OCI-LY3 (cell line): ENCODE measurements at regions not wholly inside any gene's neighbourhood (a gene's known extent, or its start where the extent isn't known, plus 50 kb on each side); places are given as distances from the start of the nearest gene placed in this dataset.

Experiments
- H2AFZ ChIP-seq: fragments of 200-600, 300-600 bp; shearing (Covaris generic); 2 replicates; pipeline ENCODE4 v1.6.0; 2014; ENCODE audit warnings: antibody characterized with exemption, low read depth, low read length
- H3K27ac ChIP-seq: fragments of 200-600, 300-600 bp; sonication (generic); 2 replicates; pipeline ENCODE4 v1.5.1; 2014; ENCODE audit warnings: mild to moderate bottlenecking, low read length, moderate library complexity, mixed read lengths
- H3K27me3 ChIP-seq: fragments of 200-600, 300-600 bp; sonication (generic); 2 replicates; pipeline ENCODE4 v1.6.1; 2014; ENCODE audit warnings: low read depth, low read length, mixed read lengths
- H3K36me3 ChIP-seq: fragments of 200-600, 300-600 bp; sonication (generic); replicated peaks from 2 replicates; pipeline ENCODE3; 2014; ENCODE audit warnings: low read depth, low read length, mixed read lengths
- H3K4me1 ChIP-seq: fragments of 300-600, 200-600 bp; sonication (generic); 2 replicates; pipeline ENCODE4 v1.6.1; 2014; ENCODE audit warnings: low read length, mixed read lengths
- H3K4me2 ChIP-seq: fragments of 200-600, 300-600 bp; sonication (generic); 2 replicates; pipeline ENCODE4 v1.6.1; 2014; ENCODE audit warnings: low read length, mixed read lengths
- H3K4me3 ChIP-seq: fragments of 300-600, 200-600 bp; sonication (generic); 2 replicates; pipeline ENCODE4 v1.5.1; 2014; ENCODE audit warnings: antibody characterized with exemption, mild to moderate bottlenecking, low read length, moderate library complexity
- H3K79me2 ChIP-seq: fragments of 300-600, 200-600 bp; shearing (Covaris generic); 2 replicates; pipeline ENCODE4 v1.6.1; 2014; ENCODE audit warnings: mild to moderate bottlenecking, low read length, mixed read lengths
- H3K9ac ChIP-seq: fragments of 300-600, 200-600 bp; shearing (Covaris generic); 2 replicates; pipeline ENCODE4 v1.6.0; 2014; ENCODE audit warnings: mild to moderate bottlenecking, low read length, moderate library complexity
- H3K9me3 ChIP-seq: fragments of 200-600, 300-600 bp; shearing (Covaris generic); 2 replicates; pipeline ENCODE4 v1.6.1; 2014; ENCODE audit warnings: low read length, mixed read lengths; ENCODE audit not compliant: insufficient read depth
- H4K20me1 ChIP-seq: fragments of 200-600, 300-600 bp; sonication (generic); 2 replicates; pipeline ENCODE4 v1.6.1; 2016; ENCODE audit warnings: low read length, mixed read lengths; ENCODE audit not compliant: insufficient read depth
- EZH2phosphoT487 ChIP-seq: fragments of 200-600 bp; shearing (Covaris generic); IDR thresholded peaks from 2 replicates; pipeline ENCODE4 v1.6.1; 2018; ENCODE audit warnings: antibody characterized with exemption, mixed run types, low read depth
- TF ChIP-seq, protein P1 (sequence below): fragments of 200-600, 300-600 bp; sonication (generic); IDR thresholded peaks from 2 replicates; pipeline ENCODE4 v1.5.1; 2014; ENCODE audit warnings: antibody characterized with exemption, low read length, low read depth

GRCh38 chr15:93233710-93234109 lies 144.7 kb upstream of the RGMA start:
- Histone ChIP-seq H3K4me2 (no peak overlapping the region), H3K9ac (no peak overlapping the region), H3K4me1 (no peaks in the 10 kb centered on the region), H3K27me3 (peaks cover 4% of the 10 kb centered on the region; the same call in 1 of the 2 replicates), H2AFZ (no peak overlapping the region), H4K20me1 (no peaks in the 10 kb centered on the region), H3K27ac (no peak overlapping the region), H3K9me3 (no peaks in the 10 kb centered on the region), H3K79me2 (no peaks in the 10 kb centered on the region), H3K4me3 (no peak overlapping the region), H3K36me3 (no peaks in the 10 kb centered on the region)
- TF ChIP-seq, protein P1, sequence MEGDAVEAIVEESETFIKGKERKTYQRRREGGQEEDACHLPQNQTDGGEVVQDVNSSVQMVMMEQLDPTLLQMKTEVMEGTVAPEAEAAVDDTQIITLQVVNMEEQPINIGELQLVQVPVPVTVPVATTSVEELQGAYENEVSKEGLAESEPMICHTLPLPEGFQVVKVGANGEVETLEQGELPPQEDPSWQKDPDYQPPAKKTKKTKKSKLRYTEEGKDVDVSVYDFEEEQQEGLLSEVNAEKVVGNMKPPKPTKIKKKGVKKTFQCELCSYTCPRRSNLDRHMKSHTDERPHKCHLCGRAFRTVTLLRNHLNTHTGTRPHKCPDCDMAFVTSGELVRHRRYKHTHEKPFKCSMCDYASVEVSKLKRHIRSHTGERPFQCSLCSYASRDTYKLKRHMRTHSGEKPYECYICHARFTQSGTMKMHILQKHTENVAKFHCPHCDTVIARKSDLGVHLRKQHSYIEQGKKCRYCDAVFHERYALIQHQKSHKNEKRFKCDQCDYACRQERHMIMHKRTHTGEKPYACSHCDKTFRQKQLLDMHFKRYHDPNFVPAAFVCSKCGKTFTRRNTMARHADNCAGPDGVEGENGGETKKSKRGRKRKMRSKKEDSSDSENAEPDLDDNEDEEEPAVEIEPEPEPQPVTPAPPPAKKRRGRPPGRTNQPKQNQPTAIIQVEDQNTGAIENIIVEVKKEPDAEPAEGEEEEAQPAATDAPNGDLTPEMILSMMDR: no peak
- TF ChIP-seq EZH2phosphoT487: no peak

GRCh38 chr15:93232845-93233244 lies 143.8 kb upstream of the RGMA start:
- Histone ChIP-seq H3K27me3 (peaks cover 4% of the 10 kb centered on the region; the same call in 1 of the 2 replicates), H3K9me3 (no peaks in the 10 kb centered on the region), H3K36me3 (no peaks in the 10 kb centered on the region), H3K9ac (no peak overlapping the region), H4K20me1 (no peaks in the 10 kb centered on the region), H3K27ac (no peak overlapping the region), H3K4me1 (no peaks in the 10 kb centered on the region), H3K79me2 (no peaks in the 10 kb centered on the region), H3K4me2 (no peak overlapping the region), H3K4me3 (no peak overlapping the region), H2AFZ (no peak overlapping the region)
- TF ChIP-seq EZH2phosphoT487: no peak
- TF ChIP-seq, protein P1: no peak

DNA sequence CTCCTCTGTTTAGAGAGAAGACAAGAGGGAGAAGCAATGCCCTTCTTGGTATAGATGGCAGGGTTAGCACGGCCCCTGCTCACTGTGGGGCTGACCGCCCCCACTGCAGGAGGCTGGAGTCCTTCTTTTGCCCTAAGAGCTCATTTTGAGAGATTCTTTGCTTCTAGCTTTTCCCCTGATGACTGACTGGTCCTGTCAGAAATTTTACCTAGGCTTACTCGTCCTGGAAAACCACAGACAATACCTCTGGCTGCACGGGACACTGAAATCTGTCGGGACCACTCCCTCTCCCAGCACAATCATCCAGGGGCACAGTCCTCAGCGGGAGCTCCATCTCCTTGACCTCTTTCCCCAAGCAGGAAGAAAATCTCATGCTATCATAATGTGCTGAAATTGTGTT lies 143.0 kb upstream of the RGMA start:
- TF ChIP-seq, protein P1: no peak
- no peak for TF ChIP-seq EZH2phosphoT487
- Histone ChIP-seq H3K4me1 (no peaks in the 10 kb centered on the region), H3K4me2 (no peak overlapping the region), H3K9ac (no peak overlapping the region), H3K4me3 (no peak overlapping the region), H3K27ac (no peak overlapping the region), H4K20me1 (no peaks in the 10 kb centered on the region), H3K79me2 (no peaks in the 10 kb centered on the region), H2AFZ (no peak overlapping the region), H3K27me3 (peaks cover 4% of the 10 kb centered on the region; the same call in 1 of the 2 replicates), H3K9me3 (no peaks in the 10 kb centered on the region), H3K36me3 (no peaks in the 10 kb centered on the region)

GRCh38 chr15:93231261-93231925 lies 142.4 kb upstream of the RGMA start:
- Histone ChIP-seq H4K20me1 (no peaks in the 10 kb centered on the region), H3K4me2 (no peak overlapping the region), H3K4me3 (no peak overlapping the region), H3K36me3 (no peaks in the 10 kb centered on the region), H2AFZ (no peak overlapping the region), H3K4me1 (no peaks in the 10 kb centered on the region), H3K79me2 (no peaks in the 10 kb centered on the region), H3K27me3 (peaks cover 4% of the 10 kb centered on the region; the same call in 1 of the 2 replicates), H3K27ac (no peak overlapping the region), H3K9ac (no peak overlapping the region), H3K9me3 (no peaks in the 10 kb centered on the region)
- TF ChIP-seq, protein P1: no peak
- no peak for TF ChIP-seq EZH2phosphoT487
